Activated CD4-positive, alpha-beta T cell treated with anti-CD3 and anti-CD28 coated beads, Interleukin-2, amount 50 U/mL, for 16 hours (primary cell): ENCODE measurements at regions not wholly inside any gene's neighbourhood (a gene's known extent, or its start where the extent isn't known, plus 50 kb on each side); places are given as distances from the start of the nearest gene placed in this dataset.
"Not testable (repeated sequence)": the region's sequence is repeated elsewhere in the genome, so short reads cannot be mapped to it uniquely, and the experiment has no call there.

ENCODE experiments used
- DNase-seq: peaks from one replicate; pipeline ENCODE4 v3.0.0-alpha.2; 2020

DNA sequence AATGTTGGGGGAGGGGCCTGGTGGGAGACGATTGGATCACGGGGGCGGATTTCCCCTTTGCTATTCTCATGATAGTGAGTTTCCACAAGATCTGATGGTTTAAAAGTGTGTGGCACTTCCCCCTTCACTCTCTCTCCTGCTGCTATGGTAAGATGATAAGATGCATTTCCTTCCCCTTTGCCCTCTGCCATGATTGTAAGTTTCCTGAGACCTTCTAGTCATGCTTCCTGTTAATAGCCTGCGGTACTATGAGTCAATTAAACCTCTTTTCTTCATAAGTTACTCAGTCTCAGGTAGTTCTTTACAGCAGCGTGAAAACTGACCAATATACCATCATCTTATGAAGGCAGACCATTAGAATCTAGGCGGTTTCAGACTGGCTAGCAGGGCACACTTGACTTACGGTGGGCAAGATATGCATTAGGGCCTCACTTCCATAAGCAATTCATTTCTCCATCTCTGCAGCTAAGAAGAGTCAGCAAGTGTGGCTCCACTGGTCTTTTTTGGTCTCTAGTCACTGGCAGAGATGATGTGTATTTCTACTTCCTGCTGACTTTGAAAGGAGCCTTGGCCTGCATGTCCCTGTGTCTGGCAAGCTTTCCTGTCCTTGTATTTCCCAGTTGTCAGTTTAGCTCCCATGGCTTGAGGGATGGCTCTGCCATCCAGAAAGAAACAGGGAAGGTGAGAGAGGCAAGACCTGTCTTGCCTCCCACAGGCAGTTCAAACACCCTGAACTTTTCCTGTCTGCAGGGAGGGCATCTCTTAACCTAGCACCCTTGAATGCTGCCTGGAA is 109.0 kb upstream of the ADAMTS9 start:
- no peak for DNase-seq

DNA sequence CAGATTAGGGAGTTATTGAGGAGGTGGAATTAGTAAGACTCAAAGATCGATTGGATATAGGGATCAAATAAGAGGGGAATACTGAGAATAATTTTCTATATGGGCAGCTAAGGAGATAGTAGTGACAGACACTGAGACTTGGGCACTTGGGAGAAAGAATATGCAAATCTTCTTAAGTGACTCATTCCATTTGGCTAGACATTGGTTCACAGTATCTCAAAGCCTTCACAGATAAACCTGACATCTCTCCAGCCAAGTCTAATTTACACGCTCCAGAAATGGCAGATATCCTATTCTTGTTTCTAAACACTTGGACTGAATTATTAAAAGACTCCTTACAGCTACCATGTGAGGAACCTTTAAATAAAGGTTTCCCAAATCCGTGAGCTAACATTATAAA is 104.6 kb upstream of the ADAMTS9 start:
- DNase-seq, result no peak

GRCh38 chr3:64789111-64789510 is 101.3 kb upstream of the ADAMTS9 start:
- no peak for DNase-seq

DNA sequence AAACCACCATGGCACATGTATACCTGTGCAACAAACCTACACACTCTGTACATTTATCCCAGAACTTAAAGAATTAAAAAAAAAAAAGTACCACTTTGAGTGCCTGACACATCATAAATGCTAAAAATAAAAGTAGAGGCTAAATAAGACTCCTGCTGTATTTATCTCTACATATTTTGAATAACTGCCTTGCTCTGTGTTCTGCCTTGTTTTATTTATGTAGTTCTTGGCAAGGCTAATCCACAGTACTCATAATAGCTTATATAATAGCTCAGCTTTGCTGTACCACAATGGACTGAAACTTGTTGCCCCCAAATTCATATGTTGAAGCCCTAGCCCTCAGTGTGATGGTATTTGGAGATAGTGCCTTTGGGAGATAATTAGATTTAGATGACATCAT is 95.4 kb upstream of the ADAMTS9 start:
- DNase-seq, result no peak

DNA sequence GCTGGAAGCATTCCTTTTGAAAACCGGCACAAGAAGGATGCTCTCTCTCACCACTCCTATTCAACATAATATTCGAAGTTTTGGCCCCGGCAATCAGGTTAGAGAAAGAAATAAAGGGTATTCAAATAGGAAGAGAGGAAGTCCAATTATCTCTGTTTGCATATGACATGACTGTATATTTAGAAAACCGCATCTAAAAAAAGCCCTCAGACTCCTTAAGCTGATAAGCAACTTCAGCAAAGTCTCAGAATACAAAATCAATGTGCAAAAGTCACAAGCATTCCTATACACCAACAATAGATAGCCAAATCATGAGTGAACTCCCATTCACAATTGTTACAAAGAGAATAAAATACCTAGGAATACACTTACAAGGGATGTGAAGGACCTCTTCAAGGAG is 93.1 kb upstream of the ADAMTS9 start:
- DNase-seq, result not testable (repeated sequence)

GRCh38 chr3:64773137-64773536 is 85.3 kb upstream of the ADAMTS9 start:
- no peak for DNase-seq

DNA sequence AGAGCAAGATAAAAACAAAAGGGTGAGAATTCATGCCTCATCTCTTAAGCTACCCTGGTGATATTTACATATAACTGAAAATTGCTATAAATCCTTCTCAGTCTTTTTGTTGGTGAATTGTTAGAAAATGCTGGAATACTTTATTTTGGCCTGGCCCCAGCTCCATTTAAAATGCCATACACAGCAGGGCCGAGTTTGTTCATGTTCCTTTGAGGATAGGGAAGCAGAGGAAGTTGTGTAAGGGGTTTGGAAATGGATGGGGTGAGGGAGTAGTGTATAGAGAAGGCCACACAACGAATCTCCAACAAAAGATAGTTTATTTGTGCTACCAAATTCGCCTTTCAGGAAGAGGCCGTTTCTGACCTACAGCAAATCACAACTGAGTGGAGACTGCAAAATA is 78.6 kb upstream of the ADAMTS9 start:
- no peak for DNase-seq

GRCh38 chr3:64765947-64766346 is 78.1 kb upstream of the ADAMTS9 start:
- DNase-seq, result no peak

DNA sequence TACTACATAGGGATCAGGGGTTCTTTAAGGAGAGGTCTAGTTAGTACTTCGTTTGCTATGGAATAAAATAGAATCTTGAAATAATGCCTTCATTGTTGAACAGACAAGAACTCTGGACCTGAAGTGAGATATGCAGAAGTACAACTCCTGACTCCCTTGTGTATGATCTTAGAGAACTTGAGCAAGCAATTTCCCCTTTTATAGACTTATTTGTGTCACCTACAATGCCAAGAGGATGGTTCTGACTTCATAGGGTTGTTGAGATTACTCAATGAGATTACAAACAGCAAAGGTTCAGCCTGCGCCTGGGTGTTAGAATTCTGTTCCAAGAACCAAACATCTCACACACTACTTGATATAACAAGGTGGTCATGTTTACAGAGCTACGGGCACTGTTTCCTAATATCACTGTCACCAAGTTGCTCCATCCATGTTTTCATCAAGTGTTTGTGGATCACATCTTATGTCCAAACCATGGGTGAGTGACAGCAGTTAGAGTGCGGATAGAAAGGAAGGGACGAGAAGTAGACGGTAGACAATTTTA is 76.7 kb upstream of the ADAMTS9 start:
- no peak for DNase-seq

DNA sequence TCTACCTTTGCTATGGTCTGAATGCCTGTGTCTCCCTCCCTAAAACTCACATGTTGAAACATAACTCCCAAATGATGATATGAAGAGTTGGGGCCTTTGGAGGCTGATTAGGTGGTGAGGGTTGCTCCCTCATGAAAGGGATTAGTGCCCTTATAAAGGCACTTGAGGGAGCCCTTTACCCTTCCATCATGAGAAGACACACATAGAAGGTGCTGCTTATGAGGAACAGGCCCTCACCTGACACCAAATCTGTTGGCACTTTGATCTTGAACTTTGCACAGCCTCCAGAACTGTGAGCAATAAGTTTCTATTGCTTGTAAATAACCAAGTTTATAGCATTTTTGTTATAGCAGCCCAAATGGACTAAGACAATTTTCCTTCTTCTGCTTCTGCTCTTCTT is 76.2 kb upstream of the ADAMTS9 start:
- DNase-seq, result no peak

GRCh38 chr3:64761729-64762128 is 73.9 kb upstream of the ADAMTS9 start:
- DNase-seq, result no peak

DNA sequence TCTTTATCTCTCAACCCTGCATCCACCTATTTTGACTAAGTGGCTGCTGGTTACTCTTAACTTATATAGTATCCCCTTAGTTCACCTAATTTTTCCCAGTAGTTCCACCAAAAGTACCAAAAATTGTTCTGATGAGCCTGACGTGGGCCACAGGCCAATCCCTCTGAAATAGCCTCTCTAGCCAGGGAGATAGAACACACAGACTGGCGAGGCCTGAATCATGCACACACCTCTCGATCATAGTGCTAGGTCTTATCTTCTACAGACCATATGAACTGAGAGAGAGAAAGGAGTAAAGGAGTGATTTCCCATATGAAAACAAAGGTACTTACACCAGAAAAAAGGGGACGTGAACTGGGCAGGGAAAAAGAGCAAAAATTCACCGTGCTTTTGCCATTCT is 72.5 kb upstream of the ADAMTS9 start:
- DNase-seq, result no peak

- DNase-seq, result no peak
Observed at GRCh38 chr3:64759811-64760210, 72.0 kb upstream of the ADAMTS9 start.

DNA sequence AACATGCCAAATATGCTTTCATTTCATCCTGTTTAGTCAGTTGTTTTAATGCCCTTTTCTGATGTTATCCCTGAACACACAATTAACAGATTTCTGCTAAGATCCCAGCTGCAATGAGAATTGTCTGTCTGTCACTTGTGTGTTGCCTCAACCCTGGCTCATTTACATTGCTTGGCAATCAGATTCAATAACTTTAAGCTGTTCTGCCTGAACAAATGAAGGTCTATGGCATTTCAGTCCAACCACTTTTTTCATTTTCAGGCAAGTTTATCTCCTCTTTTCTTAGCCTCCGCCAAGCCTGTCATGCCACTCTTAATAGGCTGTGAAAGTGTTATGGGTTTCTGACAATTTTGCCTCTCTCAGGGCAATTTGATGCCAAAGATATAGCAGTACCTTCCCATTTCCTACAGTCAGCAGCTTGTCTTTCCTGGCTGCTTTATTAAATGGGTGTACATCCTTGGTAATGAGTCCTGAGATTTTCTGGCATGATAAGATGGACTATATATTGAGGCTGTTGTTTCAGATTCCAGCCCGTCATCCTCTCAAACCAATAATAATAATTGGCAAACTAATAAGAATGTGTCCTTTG is 68.7 kb upstream of the ADAMTS9 start:
- DNase-seq, result no peak

GRCh38 chr3:64748244-64748904 is 60.6 kb upstream of the ADAMTS9 start:
- DNase-seq, result no peak

- DNase-seq, result no peak
Observed at GRCh38 chr3:64747679-64748078, 59.9 kb upstream of the ADAMTS9 start.

GRCh38 chr3:64743887-64744243 is 56.1 kb upstream of the ADAMTS9 start:
- no peak for DNase-seq

DNA sequence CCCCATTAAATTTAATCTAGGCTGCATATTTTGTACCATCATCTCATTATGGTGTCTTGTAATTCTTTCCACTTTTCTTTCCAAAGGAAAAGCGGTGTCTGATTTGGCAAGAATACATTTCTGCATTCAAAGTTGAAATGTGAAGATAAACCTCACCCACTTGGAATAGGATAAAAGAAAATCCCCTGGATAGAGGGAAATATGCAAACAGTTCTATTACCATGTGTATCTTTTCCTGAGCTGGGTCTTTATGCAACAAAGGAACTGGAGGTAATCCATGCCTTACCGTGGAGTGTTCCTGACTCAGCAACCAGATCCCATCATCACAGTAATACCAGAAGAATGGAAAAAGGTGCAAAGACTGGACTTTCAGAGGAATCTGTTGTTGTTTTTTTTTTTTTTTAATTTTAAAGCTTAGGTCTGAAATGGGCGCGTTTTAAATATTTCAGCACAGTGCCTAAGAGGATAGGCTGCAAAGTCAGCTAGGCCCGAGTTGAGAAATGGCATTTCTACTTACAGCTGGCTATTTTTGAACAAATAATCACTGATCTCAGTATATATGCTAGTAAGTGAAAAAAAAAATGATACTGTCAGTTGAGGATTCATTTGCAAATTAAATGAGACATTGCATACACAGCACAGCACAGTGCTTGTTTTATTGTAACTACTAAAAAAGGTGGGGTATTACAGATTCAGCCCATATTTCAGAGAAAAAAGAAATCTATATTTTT is 55.5 kb upstream of the ADAMTS9 start:
- no peak for DNase-seq

DNA sequence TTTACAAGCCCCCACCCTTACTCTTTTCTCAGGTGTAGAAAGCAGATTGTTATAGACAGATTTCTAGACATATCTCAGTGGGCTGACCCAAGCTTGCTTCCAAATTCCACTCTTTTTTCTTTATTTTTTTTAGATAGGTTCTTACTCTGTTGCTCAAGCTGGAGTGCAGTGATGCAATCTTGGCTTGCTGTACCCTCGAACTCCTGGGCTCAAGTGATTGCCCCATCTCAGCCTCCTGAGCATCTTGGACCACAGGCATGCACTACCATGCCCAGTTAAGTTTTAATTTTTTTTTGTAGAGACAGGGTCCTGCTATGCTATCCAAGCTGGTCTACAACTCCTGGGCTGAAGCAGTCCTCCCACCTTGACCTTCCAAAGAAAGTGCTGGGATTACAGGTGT is 53.5 kb upstream of the ADAMTS9 start:
- no peak for DNase-seq

DNA sequence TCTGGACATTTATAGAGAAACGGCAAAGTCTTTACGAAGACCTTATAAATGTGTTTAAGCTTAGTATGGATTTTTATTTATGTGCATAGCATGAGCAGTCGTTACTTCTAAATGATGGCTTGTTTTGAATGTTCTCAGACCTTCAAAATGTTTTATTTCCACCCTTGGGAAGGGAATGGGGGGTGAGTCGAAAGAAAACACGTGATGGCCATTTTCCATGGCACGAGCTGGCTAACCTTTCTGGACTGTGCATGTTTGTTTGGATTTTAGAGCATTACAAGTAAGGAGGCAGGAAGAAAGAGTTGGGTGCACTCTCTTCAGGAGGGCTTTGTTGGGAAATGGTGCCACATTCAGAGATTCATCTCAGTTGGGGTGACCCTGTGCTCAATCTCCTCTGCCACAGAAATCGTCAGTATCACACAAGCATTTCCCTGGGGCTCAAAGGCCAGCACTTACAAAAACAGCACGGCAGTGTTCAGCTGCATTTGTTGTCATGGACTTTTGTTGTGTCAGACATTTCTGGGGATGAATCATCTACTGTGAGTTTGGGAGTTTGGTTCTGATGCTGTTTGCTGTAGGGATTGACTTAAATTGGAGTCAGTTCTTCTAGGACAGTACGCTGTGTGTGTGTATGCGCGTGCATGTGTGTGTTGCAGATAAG is 52.3 kb upstream of the ADAMTS9 start:
- no peak for DNase-seq
